ENCODE measurements at regions not wholly inside any gene's neighbourhood (a gene's known extent, or its start where the extent isn't known, plus 50 kb on each side); places are given as distances from the start of the nearest gene placed in this dataset.
"Not testable (repeated sequence)": the region's sequence is repeated elsewhere in the genome, so short reads cannot be mapped to it uniquely, and the experiment has no call there.

GRCh38 chr11:81569999-81570398, 1163.7 kb downstream of the FAM181B start:
- no peak for DNase-seq (ENCODE audit: low spot score)

DNA sequence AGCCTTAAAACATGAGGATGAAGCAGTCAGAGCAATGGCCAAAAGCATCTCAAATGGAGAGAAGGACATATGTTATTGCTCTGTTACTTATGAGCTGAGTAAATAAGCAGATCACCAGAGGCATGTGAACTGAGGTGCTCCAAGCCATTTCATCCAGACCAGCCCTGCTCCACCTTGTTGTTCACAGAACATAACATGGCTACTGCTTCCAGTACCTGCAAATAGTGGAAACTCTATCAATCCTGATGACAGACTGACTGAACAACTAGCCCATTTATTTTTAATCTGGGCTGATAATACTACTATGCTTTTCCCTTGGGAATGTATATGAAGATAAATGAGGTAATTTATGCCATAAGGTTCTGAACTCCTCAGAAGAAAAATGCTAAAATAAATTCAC, 1164.7 kb downstream of the FAM181B start:
- DNase-seq (ENCODE audit: low spot score) = no peak

DNA sequence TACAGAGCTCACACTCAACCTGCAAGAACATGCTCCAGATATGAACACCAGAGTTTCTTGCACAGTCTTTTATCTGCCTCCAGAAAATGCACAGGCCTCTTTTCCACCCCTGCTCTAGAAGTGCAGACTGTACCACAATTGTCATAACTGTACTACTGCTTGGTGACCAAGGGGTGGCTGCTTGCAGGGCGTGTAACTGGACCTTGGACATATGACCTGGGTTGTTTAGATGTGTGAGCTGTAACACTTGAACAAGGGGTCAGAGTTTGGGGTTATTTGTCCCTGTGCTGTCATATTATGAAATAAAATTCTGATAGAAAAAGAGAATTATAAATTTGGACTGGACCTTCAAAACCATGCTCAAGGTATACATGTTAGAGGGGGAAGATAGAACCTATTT, 1185.5 kb downstream of the FAM181B start:
- no peak for DNase-seq (ENCODE audit: low spot score)

DNA sequence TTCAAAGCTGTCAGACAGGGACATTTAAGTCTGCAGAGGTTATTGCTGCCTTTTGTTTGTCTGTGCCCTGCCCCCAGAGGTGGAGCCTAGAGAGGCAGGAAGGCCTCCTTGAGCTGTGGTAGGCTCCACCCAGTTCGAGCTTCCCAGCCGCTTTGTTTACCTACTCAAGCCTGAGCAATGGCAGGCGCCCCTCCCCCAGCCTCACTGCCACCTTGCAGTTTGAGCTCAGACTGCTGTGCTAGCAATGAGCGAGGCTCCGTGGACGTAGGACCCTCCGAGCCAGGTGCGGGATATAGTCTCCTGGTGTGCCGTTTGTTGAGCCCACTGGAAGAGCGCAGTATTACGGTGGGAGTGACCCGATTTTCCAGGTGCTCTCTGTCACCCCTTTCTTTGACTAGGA, 1193.9 kb downstream of the FAM181B start:
- not testable (repeated sequence) for DNase-seq (ENCODE audit: low spot score)

GRCh38 chr11:81515566-81515965, 1218.1 kb downstream of the FAM181B start:
- DNase-seq (ENCODE audit: low spot score) = no peak

DNA sequence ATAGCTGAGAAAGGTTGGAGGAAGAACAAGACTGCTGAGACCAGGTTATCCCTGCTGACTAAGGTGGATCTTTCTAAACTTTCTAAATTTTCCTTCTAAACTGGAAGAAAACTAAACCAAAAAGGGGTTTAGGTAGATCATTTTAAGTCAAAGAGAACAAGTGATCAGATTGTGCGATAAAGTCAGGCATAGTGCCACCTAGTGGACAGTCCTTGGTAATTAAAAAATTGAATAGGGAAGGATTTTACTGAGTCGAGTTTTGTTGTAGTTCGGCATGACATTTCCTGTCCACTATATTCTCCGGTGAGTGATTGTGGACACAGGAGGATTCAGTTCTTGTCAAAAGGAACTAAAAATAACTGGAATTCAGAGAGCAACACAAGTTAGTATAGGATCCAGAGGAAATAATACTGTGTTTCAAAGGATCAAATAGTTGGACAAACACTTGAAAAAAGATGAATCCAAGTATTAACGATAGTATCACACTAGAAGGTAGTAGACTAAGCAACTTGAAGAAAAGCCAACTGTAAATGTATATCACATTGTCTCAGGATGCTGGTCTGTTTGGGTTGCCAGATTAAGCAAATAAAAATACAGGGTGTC, 1236.4 kb downstream of the FAM181B start:
- DNase-seq (ENCODE audit: low spot score) = peak; percentile 16

DNA sequence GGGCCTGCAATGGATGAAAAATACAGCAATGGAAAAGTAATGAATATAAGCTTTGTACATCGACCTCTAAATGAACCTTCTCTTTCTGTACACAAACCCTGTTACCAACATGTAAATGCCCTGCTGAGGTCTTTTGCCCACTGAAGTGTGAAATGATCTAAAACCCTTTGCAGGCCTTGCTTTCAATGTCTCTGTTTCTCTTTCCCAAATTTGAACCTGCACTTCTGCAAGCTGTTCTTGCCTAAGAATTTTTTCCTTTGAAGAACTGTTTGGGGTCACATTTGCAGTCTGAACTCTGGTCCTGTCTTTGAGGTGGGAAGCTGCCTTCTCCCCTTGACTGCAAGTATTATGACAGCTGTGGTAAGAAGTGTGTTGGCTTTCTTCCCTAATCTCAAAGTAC, 1237.1 kb downstream of the FAM181B start:
- DNase-seq (ENCODE audit: low spot score) = no peak

GRCh38 chr11:81495699-81496292, 1237.9 kb downstream of the FAM181B start:
- no peak for DNase-seq (ENCODE audit: low spot score)

GRCh38 chr11:81494431-81494830, 1239.2 kb downstream of the FAM181B start:
- DNase-seq (ENCODE audit: low spot score) = no peak

- no peak for DNase-seq (ENCODE audit: low spot score)
Observed at GRCh38 chr11:81492923-81493445, 1240.7 kb downstream of the FAM181B start.

DNA sequence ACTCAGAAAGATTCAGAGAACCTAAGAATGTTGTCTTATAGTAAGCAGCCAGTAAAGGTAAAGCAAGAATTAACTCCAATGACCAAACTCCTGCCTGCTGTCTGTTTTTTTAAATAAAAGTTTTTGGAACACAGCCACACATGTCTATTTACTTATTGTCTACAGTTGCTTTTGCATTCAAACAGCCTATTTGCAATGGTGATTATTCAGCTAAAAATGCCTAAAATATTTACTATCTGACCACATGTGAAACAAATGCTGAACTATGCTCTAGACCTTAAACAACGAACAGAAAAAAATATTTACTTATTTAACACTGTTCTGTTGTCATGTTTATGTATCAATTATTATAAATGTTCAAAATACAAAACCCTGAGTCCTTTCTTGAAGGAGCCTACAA, 1246.6 kb downstream of the FAM181B start:
- no peak for DNase-seq (ENCODE audit: low spot score)

GRCh38 chr11:81484196-81484595, 1249.5 kb downstream of the FAM181B start:
- no peak for DNase-seq (ENCODE audit: low spot score)

DNA sequence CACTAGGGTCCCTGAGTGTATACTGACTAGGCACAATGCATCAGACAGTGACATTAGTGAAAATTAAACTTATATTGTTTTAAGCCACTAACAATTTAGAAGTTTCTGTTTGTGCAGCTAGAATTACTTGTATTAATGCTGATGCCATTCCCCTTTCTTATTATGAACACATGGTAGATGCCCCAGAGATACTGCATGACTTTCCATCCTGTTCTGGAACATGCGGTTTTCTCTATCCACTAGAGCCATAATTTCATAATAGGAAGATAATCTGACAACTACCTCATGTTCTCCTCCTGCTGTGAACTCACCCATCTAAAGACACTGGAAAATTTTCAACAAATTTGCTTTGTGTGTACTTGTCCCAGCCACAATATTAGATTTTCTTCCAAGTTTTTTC, 1256.4 kb downstream of the FAM181B start:
- DNase-seq (ENCODE audit: low spot score) = no peak

DNA sequence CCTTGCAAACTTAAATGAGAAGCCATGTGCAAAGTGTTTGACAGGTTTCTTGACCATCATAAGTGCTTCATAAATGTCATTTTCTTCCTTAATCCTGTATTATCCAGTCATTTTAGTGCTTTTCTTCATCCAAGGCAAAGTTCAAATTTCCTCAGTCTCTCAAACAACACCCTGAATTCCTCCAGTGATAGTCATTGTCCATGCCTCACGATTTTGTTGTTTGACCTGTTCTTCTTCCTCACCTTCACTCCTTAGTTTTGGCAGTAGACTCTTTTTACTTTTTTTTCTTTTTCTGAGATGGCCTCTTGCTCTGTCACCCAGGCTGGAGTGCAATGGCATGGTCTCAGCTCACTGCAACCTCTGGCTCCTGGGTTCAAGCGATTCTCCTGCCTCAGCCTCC, 1257.3 kb downstream of the FAM181B start:
- no peak for DNase-seq (ENCODE audit: low spot score)

DNA sequence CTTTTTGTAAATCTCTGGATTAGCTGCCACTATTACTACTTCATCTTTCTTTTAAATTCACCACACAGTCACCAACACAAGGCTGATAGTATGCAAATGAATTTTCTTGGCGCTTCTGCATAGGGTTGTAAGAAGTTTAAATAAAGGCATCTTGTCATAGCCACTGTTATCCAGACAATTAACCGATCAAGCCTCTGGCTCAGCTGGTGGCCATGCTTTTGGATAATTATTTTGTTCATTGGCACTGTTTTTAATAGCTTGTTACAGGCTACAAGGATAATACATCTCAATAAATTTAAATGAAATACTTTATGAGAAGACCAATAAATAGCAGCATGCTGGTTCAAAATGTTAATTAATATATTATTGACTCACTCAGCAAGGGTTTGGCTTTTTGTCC, 1261.0 kb downstream of the FAM181B start:
- DNase-seq (ENCODE audit: low spot score) = no peak

- no peak for DNase-seq (ENCODE audit: low spot score)
Observed at GRCh38 chr11:81470446-81470845, 1263.2 kb downstream of the FAM181B start.

GRCh38 chr11:81459766-81460306, 1273.8 kb downstream of the FAM181B start:
- DNase-seq (ENCODE audit: low spot score) = no peak

GRCh38 chr11:81449588-81450156, 1284.0 kb downstream of the FAM181B start:
- no peak for DNase-seq (ENCODE audit: low spot score)

- no peak for DNase-seq (ENCODE audit: low spot score)
Observed at GRCh38 chr11:81444297-81444696, 1289.4 kb downstream of the FAM181B start.

DNA sequence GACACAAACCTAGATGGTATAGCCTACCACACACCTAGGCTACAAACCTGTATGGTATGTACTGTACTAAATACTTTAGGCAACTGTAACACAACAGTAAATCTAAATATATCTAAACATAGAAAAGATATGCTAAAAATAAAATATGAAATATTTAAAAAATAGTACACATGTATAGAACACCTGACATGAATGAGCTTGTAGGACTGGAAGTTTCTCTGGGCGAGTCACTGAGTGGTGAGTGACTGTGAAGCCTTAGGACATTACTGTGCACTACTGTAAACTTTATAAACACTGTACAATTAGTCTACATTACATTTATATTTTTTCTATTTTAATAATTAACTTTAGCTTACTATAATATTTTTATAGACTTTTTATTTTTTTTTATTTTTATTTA, 1301.3 kb downstream of the FAM181B start:
- no peak for DNase-seq (ENCODE audit: low spot score)

DNA sequence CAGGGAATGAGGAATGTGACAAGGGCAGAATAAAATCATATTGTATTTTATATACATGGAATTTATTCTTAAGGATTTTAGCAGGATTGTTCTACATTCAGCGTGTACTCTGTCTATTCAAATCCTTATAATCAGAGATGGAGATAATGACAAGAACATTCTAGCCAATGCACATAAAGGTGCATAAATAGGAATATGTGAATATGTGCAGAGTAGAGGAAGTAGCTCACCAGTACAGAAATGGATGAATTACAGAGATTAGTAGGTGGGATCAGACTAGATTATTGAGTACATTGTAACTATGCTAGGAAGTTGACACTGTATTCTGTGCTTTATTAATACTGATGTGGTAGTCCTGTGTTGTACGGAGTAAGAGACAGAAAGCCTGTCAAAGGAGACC, 1308.8 kb downstream of the FAM181B start:
- no peak for DNase-seq (ENCODE audit: low spot score)

DNA sequence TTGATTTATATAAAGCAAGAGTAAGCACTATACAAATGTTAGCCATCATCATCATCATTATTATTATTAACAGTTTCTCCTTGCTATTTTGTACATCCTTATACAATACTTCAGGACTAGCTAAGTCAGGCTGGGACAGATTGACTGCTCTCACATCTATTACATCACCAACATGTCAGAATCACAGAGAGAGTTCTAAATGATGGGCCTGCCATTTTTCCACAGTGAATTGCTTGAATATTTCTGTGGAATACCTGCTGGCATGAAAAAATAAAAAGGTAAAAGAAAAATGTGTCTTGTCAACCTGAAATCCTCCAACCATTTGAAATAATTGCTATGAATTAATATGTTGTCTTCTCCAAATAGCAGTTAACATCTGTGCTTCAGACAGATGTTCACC, 1311.3 kb downstream of the FAM181B start:
- no peak for DNase-seq (ENCODE audit: low spot score)

- no peak for DNase-seq (ENCODE audit: low spot score)
Observed at GRCh38 chr11:81421251-81421860, 1312.3 kb downstream of the FAM181B start.
